Caco-2 (cell line): ENCODE measurements at regions not wholly inside any gene's neighbourhood (a gene's known extent, or its start where the extent isn't known, plus 50 kb on each side); places are given as distances from the start of the nearest gene placed in this dataset.

Source experiments
- BruUV-seq: library from RNA; stranded (reverse); fragments of 400-500 nt; replicated peaks from 2 replicates; lab custom pipeline; 2021; lab: Mats Ljungman, UMichigan
- CTCF ChIA-PET: fragments of 300-600 bp; sonication (Branson Sonifier 250); formaldehyde crosslinking; loops from one replicate; lab custom pipeline; 2022; ENCODE audit warnings: antibody characterized with exemption; lab: Charles Lee
- POLR2A ChIA-PET: fragments of 300-600 bp; sonication (Branson Sonifier 250); formaldehyde crosslinking; loops from one replicate; lab custom pipeline; 2022; ENCODE audit warnings: antibody characterized with exemption; lab: Charles Lee
- DNase-seq, 2 experiments: peaks; one replicate each; pipeline versions ENCODE4 v3.0.0 to v3.0.0-alpha.2; 2020 to 2022
- H3K27me3 ChIP-seq: replicated peaks from 2 replicates; pipeline ENCODE4 v1.6.0; 2011; ENCODE audit warnings: low read length; ENCODE audit not compliant: control insufficient read depth, insufficient read depth
- H3K36me3 ChIP-seq: 2 replicates; pipeline ENCODE4 v1.5.1; 2011; ENCODE audit warnings: low read length; ENCODE audit not compliant: control insufficient read depth, insufficient read depth
- H3K4me1 ChIP-seq: fragments of 250-450 bp; sonication (Bioruptor Pico); 2 replicates; pipeline ENCODE4 v1.5.1; 2020; ENCODE audit warnings: mild to moderate bottlenecking
- H3K4me3 ChIP-seq: 2 replicates; pipeline ENCODE4 v1.5.1; 2011; ENCODE audit warnings: low read depth, mild to moderate bottlenecking, control low read depth, low read length
- H3K9me3 ChIP-seq: fragments of 250-450 bp; sonication (Bioruptor Pico); 2 replicates; pipeline ENCODE4 v1.5.1; 2020; ENCODE audit warnings: mild to moderate bottlenecking, moderate library complexity
- H3K27ac Mint-ChIP-seq: one replicate; pipeline ENCODE4 v1.8.0; 2022; ENCODE audit warnings: mixed read lengths; ENCODE audit not compliant: unreplicated experiment
- H3K27me3 Mint-ChIP-seq: one replicate; pipeline ENCODE4 v1.8.0; 2022; ENCODE audit warnings: mixed read lengths; ENCODE audit not compliant: insufficient read depth, unreplicated experiment
- H3K36me3 Mint-ChIP-seq: one replicate; pipeline ENCODE4 v1.8.0; 2022; ENCODE audit warnings: mild to moderate bottlenecking, mixed read lengths; ENCODE audit not compliant: insufficient read depth, unreplicated experiment
- H3K4me1 Mint-ChIP-seq: one replicate; pipeline ENCODE4 v1.8.0; 2022; ENCODE audit warnings: low read depth, mixed read lengths; ENCODE audit not compliant: unreplicated experiment
- H3K4me3 Mint-ChIP-seq: one replicate; pipeline ENCODE4 v1.8.0; 2022; ENCODE audit warnings: mild to moderate bottlenecking, moderate library complexity, mixed read lengths; ENCODE audit not compliant: unreplicated experiment
- H3K9me3 Mint-ChIP-seq: one replicate; pipeline ENCODE4 v1.8.0; 2022; ENCODE audit warnings: mixed read lengths; ENCODE audit not compliant: unreplicated experiment
- CTCF ChIP-seq, 2 experiments: fragments of 200-600 bp in 1 of 2; IDR thresholded peaks; 1 replicate in 1 of 2; 2 replicates in 1 of 2; pipeline versions ENCODE4 v1.5.1 to v1.8.0; 2011 to 2022; ENCODE audit warnings: antibody characterized with exemption in 1 of 2, control low read depth in 1 of 2, inconsistent platforms in 1 of 2, low read depth in 1 of 2, low read length in 1 of 2, mild to moderate bottlenecking in 1 of 2, moderate library complexity in 1 of 2; ENCODE audit not compliant: insufficient read depth in 1 of 2, severe bottlenecking in 1 of 2, unreplicated experiment in 1 of 2
- intact Hi-C: fragments of 100-400 bp; cut with micrococcal nuclease; formaldehyde crosslinking; loops from one replicate; pipeline ENCODE4 v1.10.0; 2022; ENCODE audit not compliant: unreplicated experiment

GRCh38 chr2:75820693-75821092 is 110.0 kb upstream of the GCFC2 start:
- CTCF ChIA-PET = no interaction called here
- intact Hi-C loops = no loop called here
- Mint-ChIP-seq H3K27ac (no peak overlapping the region), H3K4me1 (no peaks in the 10 kb centered on the region), H3K9me3 (no peaks in the 10 kb centered on the region), H3K27me3 (no peaks in the 10 kb centered on the region), H3K36me3 (peaks cover 6% of the 10 kb centered on the region), H3K4me3 (no peak overlapping the region)
- Histone ChIP-seq H3K27me3 (no peaks in the 10 kb centered on the region), H3K36me3 (no peaks in the 10 kb centered on the region), H3K9me3 (no peaks in the 10 kb centered on the region), H3K4me1 (no peaks in the 10 kb centered on the region), H3K4me3 (no peak overlapping the region)
- POLR2A ChIA-PET = no interaction called here
- TF ChIP-seq CTCF (IDR thresholded peaks at IDR 0.05; ENCODE audit: insufficient read depth in 1 of 2, low read depth in 1 of 2, low read length in 1 of 2, severe bottlenecking in 1 of 2, unreplicated experiment in 1 of 2) = no peak
- no TSS peak for BruUV-seq
- no peak for DNase-seq

GRCh38 chr2:75810611-75811330 is 100.1 kb upstream of the GCFC2 start:
- BruUV-seq = no TSS peak
- POLR2A ChIA-PET = no interaction called here
- CTCF ChIA-PET = no interaction called here
- H3K27me3 Mint-ChIP-seq = peaks cover 3% of the 10 kb centered on the region
- DNase-seq = no peak
- no peaks in the 10 kb centered on the region for H3K36me3 Mint-ChIP-seq
- H3K9me3 ChIP-seq = no peaks in the 10 kb centered on the region
- no peaks in the 10 kb centered on the region for H3K4me1 Mint-ChIP-seq
- TF ChIP-seq CTCF (IDR thresholded peaks at IDR 0.05; ENCODE audit: insufficient read depth in 1 of 2, low read depth in 1 of 2, low read length in 1 of 2, severe bottlenecking in 1 of 2, unreplicated experiment in 1 of 2) = no peak
- no peak overlapping the region for H3K4me3 ChIP-seq
- H3K36me3 ChIP-seq = no peaks in the 10 kb centered on the region
- no peaks in the 10 kb centered on the region for H3K4me1 ChIP-seq
- H3K9me3 Mint-ChIP-seq = peaks cover 13% of the 10 kb centered on the region
- H3K27me3 ChIP-seq = no peaks in the 10 kb centered on the region
- no peak overlapping the region for H3K4me3 Mint-ChIP-seq
- intact Hi-C loops = no loop called here
- no peak overlapping the region for H3K27ac Mint-ChIP-seq

GRCh38 chr2:75808793-75809535 is 98.2 kb upstream of the GCFC2 start:
- Histone ChIP-seq H3K27me3 (no peaks in the 10 kb centered on the region), H3K4me3 (no peak overlapping the region), H3K9me3 (no peaks in the 10 kb centered on the region), H3K4me1 (no peaks in the 10 kb centered on the region), H3K36me3 (no peaks in the 10 kb centered on the region)
- Mint-ChIP-seq H3K9me3 (peaks cover 14% of the 10 kb centered on the region), H3K27me3 (no peaks in the 10 kb centered on the region), H3K36me3 (no peaks in the 10 kb centered on the region), H3K27ac (no peak overlapping the region), H3K4me3 (no peak overlapping the region), H3K4me1 (no peaks in the 10 kb centered on the region)
- intact Hi-C loops = no loop called here
- no TSS peak for BruUV-seq
- POLR2A ChIA-PET = interaction anchor here (0.5 kb wide), 1 partner anchor 359 kb away, joined by 3 read pairs; no protein-coding TSS in a partner anchor
- CTCF ChIA-PET = no interaction called here
- no peak for DNase-seq
- no peak for TF ChIP-seq CTCF (IDR thresholded peaks at IDR 0.05; ENCODE audit: insufficient read depth in 1 of 2, low read depth in 1 of 2, low read length in 1 of 2, severe bottlenecking in 1 of 2, unreplicated experiment in 1 of 2)
